GM21528 (cell line): ENCODE measurements at regions not wholly inside any gene's neighbourhood (a gene's known extent, or its start where the extent isn't known, plus 50 kb on each side); places are given as distances from the start of the nearest gene placed in this dataset.
"Not testable (repeated sequence)": the region's sequence is repeated elsewhere in the genome, so short reads cannot be mapped to it uniquely, and the experiment has no call there.

ENCODE experiments used
- ATAC-seq: cut with Tn5 transposase; IDR thresholded peaks from one replicate; pipeline ENCODE4 v1.9.1; 2021; ENCODE audit warnings: mild to moderate bottlenecking, moderate library complexity; ENCODE audit not compliant: unreplicated experiment, low FRiP score

- ATAC-seq: no peak
Measured at GRCh38 chr10:6929148-6929830, 349.2 kb upstream of the PRKCQ start.

GRCh38 chr10:6928586-6928985 is 348.5 kb upstream of the PRKCQ start:
- ATAC-seq: no peak

- no peak for ATAC-seq
Measured at GRCh38 chr10:6926971-6927370, 346.9 kb upstream of the PRKCQ start.

GRCh38 chr10:6925146-6925545 is 345.1 kb upstream of the PRKCQ start:
- ATAC-seq: no peak

- ATAC-seq: no peak
Measured at GRCh38 chr10:6924166-6924565, 344.1 kb upstream of the PRKCQ start.

- ATAC-seq: not testable (repeated sequence)
Measured at GRCh38 chr10:6921026-6921425, 340.9 kb upstream of the PRKCQ start.

- peak; percentile 95 for ATAC-seq
Measured at GRCh38 chr10:6920072-6921019, 340.3 kb upstream of the PRKCQ start.

GRCh38 chr10:6919077-6919476 is 339.0 kb upstream of the PRKCQ start:
- no peak for ATAC-seq

- ATAC-seq: no peak
Measured at GRCh38 chr10:6918305-6918704, 338.2 kb upstream of the PRKCQ start.

GRCh38 chr10:6917125-6917524 is 337.0 kb upstream of the PRKCQ start:
- no peak for ATAC-seq

GRCh38 chr10:6916601-6917000 is 336.5 kb upstream of the PRKCQ start:
- no peak for ATAC-seq

GRCh38 chr10:6915307-6915706 is 335.2 kb upstream of the PRKCQ start:
- no peak for ATAC-seq

GRCh38 chr10:6912929-6913328 is 332.9 kb upstream of the PRKCQ start:
- ATAC-seq: no peak

GRCh38 chr10:6912424-6912823 is 332.3 kb upstream of the PRKCQ start:
- ATAC-seq: no peak

GRCh38 chr10:6912021-6912420 is 331.9 kb upstream of the PRKCQ start:
- ATAC-seq: no peak

GRCh38 chr10:6909905-6910560 is 330.0 kb upstream of the PRKCQ start:
- ATAC-seq: no peak

GRCh38 chr10:6907877-6908530 is 327.9 kb upstream of the PRKCQ start:
- no peak for ATAC-seq

- ATAC-seq: no peak
Measured at GRCh38 chr10:6894405-6894804, 314.3 kb upstream of the PRKCQ start.

GRCh38 chr10:6892864-6893263 is 312.8 kb upstream of the PRKCQ start:
- no peak for ATAC-seq

- no peak for ATAC-seq
Measured at GRCh38 chr10:6891924-6892323, 311.8 kb upstream of the PRKCQ start.

- no peak for ATAC-seq
Measured at GRCh38 chr10:6889718-6890117, 309.6 kb upstream of the PRKCQ start.
